ENCODE measurements at regions not wholly inside any gene's neighbourhood (a gene's known extent, or its start where the extent isn't known, plus 50 kb on each side); places are given as distances from the start of the nearest gene placed in this dataset.
"Not testable (repeated sequence)": the region's sequence is repeated elsewhere in the genome, so short reads cannot be mapped to it uniquely, and the experiment has no call there.

DNA sequence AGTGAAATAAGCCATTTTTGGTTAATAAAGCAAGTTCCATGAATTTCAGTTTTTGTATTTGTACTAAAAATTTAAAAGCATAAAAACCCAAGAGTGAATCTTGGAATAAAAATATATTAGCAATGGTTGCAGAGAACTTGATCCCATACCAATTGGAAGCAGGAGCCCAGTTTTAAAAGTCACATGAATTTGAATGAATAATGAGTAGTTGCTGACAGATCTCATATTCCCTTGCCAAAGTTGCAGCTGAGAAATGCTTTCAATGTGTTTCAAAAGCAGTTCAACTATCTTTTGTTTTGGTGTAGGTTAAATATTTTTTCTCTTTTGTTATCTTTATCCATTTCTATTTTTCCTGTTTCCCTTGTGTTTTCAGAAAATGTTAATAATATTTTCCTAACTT is 818.6 kb downstream of the CDH18 start:
- DNase-seq: no peak

GRCh38 chr5:19172926-19173470 is 815.0 kb downstream of the CDH18 start:
- DNase-seq: no peak

DNA sequence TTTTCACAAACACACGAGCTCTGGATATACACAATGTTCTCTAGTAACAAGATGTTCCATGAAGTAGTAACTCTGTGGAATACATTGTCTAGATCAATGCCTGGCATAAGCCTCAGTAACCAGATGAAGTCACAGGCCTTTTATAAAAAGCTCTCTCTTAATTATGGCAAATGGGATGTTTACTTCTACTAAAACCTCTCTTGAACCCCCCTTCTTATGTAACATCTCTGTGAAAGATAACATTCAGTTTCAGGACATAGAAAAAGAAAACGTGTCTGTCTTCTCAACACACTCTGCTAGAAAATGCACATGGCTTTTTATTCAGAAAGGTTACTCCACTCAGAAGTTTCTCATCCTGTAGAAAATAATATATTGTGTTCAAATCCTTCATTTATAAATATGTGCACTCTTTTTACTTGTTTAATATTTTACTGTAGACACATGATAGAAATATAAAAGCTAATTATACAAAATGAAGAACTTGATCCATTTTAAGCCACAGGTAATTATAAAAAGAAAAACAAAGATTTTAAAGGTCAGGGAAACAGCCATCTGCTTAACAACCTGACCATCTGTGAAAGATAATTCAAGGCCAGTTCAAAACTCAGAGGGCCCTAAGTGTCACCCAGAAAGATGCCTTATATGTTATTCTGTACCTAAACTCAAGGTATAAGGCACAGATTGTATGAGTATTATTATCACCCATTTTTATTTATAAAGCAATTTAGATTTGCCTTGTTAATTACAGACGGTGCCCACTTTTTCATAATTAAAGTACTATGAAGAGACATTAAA is 812.0 kb downstream of the CDH18 start:
- DNase-seq: no peak

- DNase-seq: no peak
These were observed 808.4 kb downstream of the CDH18 start for GRCh38 chr5:19179571-19179970.

GRCh38 chr5:19189176-19189575 is 798.8 kb downstream of the CDH18 start:
- DNase-seq: no peak

DNA sequence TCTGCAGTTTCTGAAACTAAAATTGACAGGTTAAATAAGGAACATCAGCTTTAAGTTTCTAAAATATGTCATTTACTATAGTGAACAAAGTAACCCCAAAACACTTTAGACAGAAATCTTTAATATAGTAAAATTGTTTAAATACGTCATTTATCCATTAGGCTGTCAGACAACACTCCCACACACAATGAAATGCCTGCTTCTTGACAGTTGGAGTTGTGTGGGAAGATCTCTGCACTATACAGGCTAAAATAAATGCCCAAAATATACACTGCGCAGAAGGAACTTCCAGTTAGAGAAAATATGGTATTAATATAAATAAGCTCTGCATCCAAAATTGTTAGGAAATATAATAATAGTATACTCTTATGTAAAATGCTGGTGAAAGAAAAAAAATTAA is 794.4 kb downstream of the CDH18 start:
- DNase-seq: no peak

DNA sequence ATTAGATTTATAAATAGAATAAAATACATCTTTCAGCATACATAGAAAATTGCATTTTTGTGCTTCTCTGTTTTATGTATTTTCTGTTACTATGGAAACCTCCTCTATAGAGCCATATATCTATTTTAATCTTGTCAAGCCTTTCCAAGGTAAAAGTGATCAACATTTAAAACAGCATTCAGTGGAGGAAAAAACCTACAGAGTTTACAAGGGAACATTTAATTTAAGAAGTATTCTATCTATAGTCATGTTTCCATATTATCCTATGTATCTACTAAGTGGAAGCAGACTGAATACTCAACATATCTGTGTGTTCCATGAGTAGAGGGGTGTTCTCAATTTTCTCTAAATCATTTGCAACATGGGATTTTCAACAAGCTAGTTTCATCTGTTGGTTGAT is 791.4 kb downstream of the CDH18 start:
- no peak for DNase-seq

DNA sequence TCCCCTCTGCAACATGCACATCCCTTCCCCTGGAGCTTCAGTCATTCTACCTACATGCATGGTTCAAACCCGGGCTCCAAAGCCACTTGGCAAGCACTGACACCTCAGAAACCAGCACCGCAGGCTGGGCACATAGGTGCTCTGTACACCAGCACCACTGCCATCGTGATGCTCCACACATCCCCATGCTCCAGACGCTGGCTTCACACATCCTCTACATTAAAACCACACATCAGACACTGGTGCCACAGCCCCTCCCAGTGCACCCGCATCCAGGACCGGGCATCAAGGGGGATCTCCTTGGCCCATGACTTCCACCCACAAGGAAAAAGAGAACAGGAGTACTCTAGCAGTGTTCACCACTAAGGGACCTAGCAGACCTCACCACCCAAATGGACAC is 787.7 kb downstream of the CDH18 start:
- no peak for DNase-seq

DNA sequence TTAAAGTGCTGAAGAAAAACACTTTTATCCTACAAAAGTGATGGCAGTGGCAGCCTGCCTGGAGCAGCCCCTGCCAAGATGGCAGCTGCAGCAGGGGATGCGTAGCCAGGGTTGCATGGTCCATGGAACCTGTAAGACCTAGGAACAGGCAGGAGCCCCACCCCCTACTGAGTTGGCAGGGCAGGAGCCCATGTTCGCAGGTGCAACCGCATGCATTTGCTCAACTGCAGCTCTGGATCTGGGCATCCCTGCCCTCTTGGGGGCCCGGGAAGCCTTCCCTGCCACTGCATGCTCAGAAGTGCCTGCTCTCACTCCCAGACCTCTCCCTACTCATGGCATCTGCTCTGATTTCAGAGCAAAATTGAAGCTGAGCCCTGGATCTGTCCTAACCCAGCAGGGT is 779.6 kb downstream of the CDH18 start:
- no peak for DNase-seq

- DNase-seq: no peak
These were observed 777.1 kb downstream of the CDH18 start for GRCh38 chr5:19210886-19211285.

DNA sequence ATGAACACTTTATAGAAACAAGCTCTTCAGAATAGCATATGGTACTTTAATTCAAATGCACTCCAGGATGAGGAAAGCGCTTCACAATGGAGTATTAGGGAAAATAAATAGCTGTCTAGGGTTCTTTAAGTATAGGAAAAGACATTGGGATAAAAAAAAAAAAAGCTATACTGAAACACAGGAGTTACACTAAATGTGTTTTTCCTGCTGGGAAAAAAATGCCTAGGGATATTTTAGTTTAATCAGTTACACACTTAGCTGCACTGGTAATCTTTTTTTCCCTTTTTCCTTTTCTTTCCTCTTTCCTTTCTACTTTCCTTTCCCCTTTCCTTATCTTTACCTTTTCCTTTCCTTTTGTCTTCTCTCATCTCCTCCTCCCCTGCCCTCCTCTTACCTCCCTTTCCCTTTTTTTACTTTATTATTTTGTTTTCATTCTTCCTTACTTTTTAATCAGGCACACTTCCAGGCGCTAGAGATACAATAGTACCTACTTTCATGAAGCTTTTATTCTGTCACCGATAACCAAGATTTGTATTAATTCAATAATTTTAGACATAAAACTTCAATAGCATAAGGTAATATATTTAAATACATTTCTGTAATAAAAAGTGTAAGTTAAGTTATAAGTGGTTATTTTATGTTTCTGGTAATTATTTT is 758.7 kb downstream of the CDH18 start:
- DNase-seq: no peak

GRCh38 chr5:19233573-19233972 is 754.4 kb downstream of the CDH18 start:
- no peak for DNase-seq

GRCh38 chr5:19235101-19235584 is 752.9 kb downstream of the CDH18 start:
- DNase-seq: no peak

GRCh38 chr5:19240170-19240569 is 747.8 kb downstream of the CDH18 start:
- DNase-seq: no peak

DNA sequence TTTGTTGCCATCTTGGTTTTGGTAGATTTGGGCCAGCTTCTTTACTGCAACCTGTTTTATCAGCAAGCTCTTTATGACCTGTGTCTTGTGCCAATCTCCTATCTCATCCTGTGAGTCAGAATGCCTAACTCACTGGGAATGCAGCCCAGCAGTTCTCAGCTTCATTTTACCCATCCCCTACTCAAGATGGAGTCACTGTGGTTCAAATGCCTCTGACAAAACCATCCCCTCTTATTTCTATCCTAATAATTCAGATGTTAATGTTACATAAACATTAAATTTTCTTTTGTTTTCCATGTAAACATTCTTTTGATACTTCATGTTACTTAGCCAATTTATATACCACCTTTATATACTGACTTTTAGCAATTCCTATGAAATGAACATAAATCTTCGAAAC is 746.3 kb downstream of the CDH18 start:
- no peak for DNase-seq

DNA sequence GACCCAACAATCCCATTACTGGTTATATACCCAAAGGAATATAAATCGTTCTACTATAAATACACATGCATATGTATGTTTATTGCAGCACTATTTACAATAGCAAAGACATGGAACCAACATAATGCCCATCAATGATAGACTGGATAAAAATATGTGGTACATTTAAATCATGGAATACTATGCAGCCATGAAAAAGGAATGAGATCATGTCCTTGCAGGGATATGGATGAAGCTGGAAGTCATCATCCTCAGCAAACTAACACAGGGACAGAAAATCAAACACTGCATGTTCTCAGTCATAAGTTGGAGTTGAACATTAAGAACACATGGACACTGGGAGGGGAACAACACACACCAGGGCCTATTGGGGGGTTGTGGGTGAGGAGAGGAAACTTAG is 741.8 kb downstream of the CDH18 start:
- DNase-seq: not testable (repeated sequence)

- DNase-seq: no peak
These were observed 740.7 kb downstream of the CDH18 start for GRCh38 chr5:19247302-19247701.

GRCh38 chr5:19256036-19256435 is 732.0 kb downstream of the CDH18 start:
- DNase-seq: no peak

GRCh38 chr5:19258686-19259085 is 729.3 kb downstream of the CDH18 start:
- peak; percentile 54 for DNase-seq

DNA sequence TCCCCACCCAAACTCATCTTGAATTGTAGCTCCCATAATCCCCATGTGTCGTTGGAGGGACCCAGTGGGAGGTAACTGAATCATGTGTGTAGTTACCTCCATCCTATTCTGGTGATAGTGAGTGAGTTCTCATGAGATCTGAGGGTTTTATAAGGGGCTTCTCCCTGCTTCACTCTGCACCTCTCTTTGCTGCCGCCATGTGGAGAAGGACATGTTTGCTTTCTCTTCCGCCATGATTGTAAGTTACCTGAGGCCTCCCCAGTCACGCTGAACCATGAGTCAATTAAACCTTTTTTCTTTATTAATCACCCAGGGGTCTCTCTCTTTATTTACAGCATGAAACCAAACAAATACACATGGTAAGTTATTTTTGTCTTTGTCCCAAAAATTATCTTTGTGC is 726.1 kb downstream of the CDH18 start:
- no peak for DNase-seq

DNA sequence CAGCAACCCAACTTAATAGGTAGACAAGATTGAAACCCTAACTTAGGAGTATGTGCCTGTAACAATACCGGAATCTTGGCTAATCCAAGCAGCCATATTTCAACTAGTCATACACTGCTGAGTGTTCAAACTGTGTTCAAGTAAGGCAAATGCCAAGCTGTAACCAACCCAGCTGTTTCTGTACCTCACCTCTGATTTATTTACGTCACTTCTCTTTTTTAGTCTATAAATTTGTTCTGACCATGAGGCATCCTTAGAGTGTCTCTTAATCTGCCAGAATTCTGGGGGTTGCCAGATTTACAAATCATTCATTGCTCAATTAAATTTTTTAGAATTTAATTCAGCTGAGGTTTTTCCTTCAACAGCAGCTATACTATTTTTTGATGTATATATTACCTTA is 723.2 kb downstream of the CDH18 start:
- DNase-seq: no peak

DNA sequence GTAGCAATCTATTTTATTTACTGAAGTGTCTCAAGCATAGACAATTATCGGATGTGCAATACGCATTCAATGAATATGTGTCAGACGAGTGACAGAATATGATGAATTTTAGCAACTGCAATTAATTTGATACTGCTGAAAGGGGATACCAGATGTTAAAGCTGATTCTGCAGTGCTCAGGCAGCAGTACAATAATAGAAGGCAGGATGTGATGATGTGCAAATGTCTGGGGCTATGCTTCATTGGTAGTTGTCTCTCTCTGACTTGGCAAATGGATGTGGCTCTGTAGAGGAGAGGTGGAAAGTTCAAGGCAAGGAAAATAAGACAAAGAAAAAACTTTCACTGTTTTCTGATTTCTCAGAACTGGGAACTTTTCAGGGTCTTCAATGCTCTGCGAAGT is 721.2 kb downstream of the CDH18 start:
- no peak for DNase-seq

GRCh38 chr5:19270153-19270552 is 717.8 kb downstream of the CDH18 start:
- DNase-seq: peak; percentile 44

GRCh38 chr5:19274578-19274977 is 713.4 kb downstream of the CDH18 start:
- DNase-seq: no peak

Data from right hindlimb (tissue), 1 donor.